WERI-Rb-1 (cell line): ENCODE measurements at regions not wholly inside any gene's neighbourhood (a gene's known extent, or its start where the extent isn't known, plus 50 kb on each side); places are given as distances from the start of the nearest gene placed in this dataset.
A peak's percentile ranks its signal among the peaks of the same experiment; 100 is the strongest.
"Not testable (repeated sequence)": the region's sequence is repeated elsewhere in the genome, so short reads cannot be mapped to it uniquely, and the experiment has no call there.

Experiments used
- DNase-seq: peaks from one replicate; pipeline ENCODE4 v3.0.0-alpha.2; 2020
- H3K27ac ChIP-seq: fragments of 250-450 bp; sonication (Bioruptor Pico); 2 replicates; pipeline ENCODE4 v1.5.1; 2020; ENCODE audit warnings: mild to moderate bottlenecking, moderate library complexity
- H3K27me3 ChIP-seq: fragments of 250-450 bp; sonication (Bioruptor Pico); 2 replicates; pipeline ENCODE4 v1.5.1; 2021; ENCODE audit warnings: mild to moderate bottlenecking, low read depth, moderate library complexity; ENCODE audit not compliant: insufficient read depth, severe bottlenecking
- H3K36me3 ChIP-seq: fragments of 250-450 bp; sonication (Bioruptor Pico); 2 replicates; pipeline ENCODE4 v1.5.1; 2020; ENCODE audit warnings: mild to moderate bottlenecking, moderate library complexity
- H3K4me3 ChIP-seq: 2 replicates; pipeline ENCODE4 v1.5.1; 2011; ENCODE audit warnings: low read depth, mild to moderate bottlenecking, control low read depth, low read length
- H3K9me3 ChIP-seq: fragments of 250-450 bp; sonication (Bioruptor Pico); 2 replicates; pipeline ENCODE4 v1.5.1; 2021; ENCODE audit warnings: mild to moderate bottlenecking, moderate library complexity; ENCODE audit not compliant: severe bottlenecking
- TF ChIP-seq, protein P1 (sequence below): IDR thresholded peaks from 2 replicates; pipeline ENCODE4 v1.5.1; 2011; ENCODE audit warnings: low read depth, mild to moderate bottlenecking, control low read depth, inconsistent platforms, low read length

- TF ChIP-seq, protein P1, sequence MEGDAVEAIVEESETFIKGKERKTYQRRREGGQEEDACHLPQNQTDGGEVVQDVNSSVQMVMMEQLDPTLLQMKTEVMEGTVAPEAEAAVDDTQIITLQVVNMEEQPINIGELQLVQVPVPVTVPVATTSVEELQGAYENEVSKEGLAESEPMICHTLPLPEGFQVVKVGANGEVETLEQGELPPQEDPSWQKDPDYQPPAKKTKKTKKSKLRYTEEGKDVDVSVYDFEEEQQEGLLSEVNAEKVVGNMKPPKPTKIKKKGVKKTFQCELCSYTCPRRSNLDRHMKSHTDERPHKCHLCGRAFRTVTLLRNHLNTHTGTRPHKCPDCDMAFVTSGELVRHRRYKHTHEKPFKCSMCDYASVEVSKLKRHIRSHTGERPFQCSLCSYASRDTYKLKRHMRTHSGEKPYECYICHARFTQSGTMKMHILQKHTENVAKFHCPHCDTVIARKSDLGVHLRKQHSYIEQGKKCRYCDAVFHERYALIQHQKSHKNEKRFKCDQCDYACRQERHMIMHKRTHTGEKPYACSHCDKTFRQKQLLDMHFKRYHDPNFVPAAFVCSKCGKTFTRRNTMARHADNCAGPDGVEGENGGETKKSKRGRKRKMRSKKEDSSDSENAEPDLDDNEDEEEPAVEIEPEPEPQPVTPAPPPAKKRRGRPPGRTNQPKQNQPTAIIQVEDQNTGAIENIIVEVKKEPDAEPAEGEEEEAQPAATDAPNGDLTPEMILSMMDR: no peak
- no peak for DNase-seq
- Histone ChIP-seq H3K27me3 (no peaks in the 10 kb centered on the region), H3K9me3 (peaks cover 9% of the 10 kb centered on the region), H3K27ac (peak overlapping the region; percentile 7; the same call in 1 of the 2 replicates), H3K36me3 (no peaks in the 10 kb centered on the region), H3K4me3 (peak overlapping the region; percentile 25; the same call in 1 of the 2 replicates)
Observed at GRCh38 chr6:15107644-15108382, 138.1 kb upstream of the JARID2 start.

- DNase-seq: no peak
- Histone ChIP-seq H3K36me3 (no peaks in the 10 kb centered on the region), H3K27me3 (no peaks in the 10 kb centered on the region), H3K4me3 (no peak overlapping the region), H3K27ac (no peak overlapping the region), H3K9me3 (peaks cover 9% of the 10 kb centered on the region)
- TF ChIP-seq, protein P1: no peak
Observed at GRCh38 chr6:15108383-15108715, 137.5 kb upstream of the JARID2 start.

- Histone ChIP-seq H3K9me3 (peaks cover 9% of the 10 kb centered on the region), H3K4me3 (no peak overlapping the region), H3K27ac (no peak overlapping the region), H3K27me3 (no peaks in the 10 kb centered on the region), H3K36me3 (no peaks in the 10 kb centered on the region)
- no peak for DNase-seq
- TF ChIP-seq, protein P1: no peak
Observed at GRCh38 chr6:15109338-15110090, 136.4 kb upstream of the JARID2 start.

GRCh38 chr6:15110726-15111354 is 135.0 kb upstream of the JARID2 start:
- H3K27me3 ChIP-seq: no peaks in the 10 kb centered on the region
- H3K9me3 ChIP-seq: peaks cover 5% of the 10 kb centered on the region

DNA sequence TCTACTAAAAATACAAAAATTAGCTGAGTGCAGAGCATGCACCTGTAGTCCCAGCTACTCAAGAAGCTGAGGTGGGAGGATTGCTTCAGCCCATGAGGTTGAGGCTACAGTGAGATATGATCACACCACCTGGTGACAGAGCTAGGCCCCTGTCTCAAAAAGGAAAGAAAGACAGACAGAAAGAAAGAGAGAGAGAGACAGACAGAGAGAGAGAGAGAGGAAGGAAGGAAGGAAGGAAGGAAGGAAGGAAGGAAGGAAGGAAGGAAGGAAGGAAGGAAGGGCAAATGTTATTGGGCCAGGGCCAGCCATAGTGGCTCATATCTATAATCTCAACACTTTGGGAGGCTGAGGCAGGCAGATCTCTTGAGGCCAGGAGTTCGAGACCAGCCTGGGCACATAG is 134.3 kb upstream of the JARID2 start:
- H3K9me3 ChIP-seq, H3K36me3 ChIP-seq, H3K4me3 ChIP-seq, H3K27me3 ChIP-seq, H3K27ac ChIP-seq, DNase-seq: not testable (repeated sequence)

More at GRCh38 chr6:15110726-15111354, 135.0 kb upstream of the JARID2 start:
- H3K4me3 ChIP-seq: no peak overlapping the region
- DNase-seq: no peak
- H3K27ac ChIP-seq: no peak overlapping the region
- H3K36me3 ChIP-seq: no peaks in the 10 kb centered on the region
- TF ChIP-seq, protein P1: no peak

GRCh38 chr6:15113587-15113986 is 132.3 kb upstream of the JARID2 start:
- no peak overlapping the region for H3K4me3 ChIP-seq
- no peak for DNase-seq
- TF ChIP-seq, protein P1: no peak
- H3K27ac ChIP-seq: no peak overlapping the region
- no peaks in the 10 kb centered on the region for H3K9me3 ChIP-seq
- no peaks in the 10 kb centered on the region for H3K27me3 ChIP-seq
- H3K36me3 ChIP-seq: no peaks in the 10 kb centered on the region
